Ovary (tissue), 7 donors: ENCODE measurements at regions not wholly inside any gene's neighbourhood (a gene's known extent, or its start where the extent isn't known, plus 50 kb on each side); places are given as distances from the start of the nearest gene placed in this dataset.
A peak's percentile ranks its signal among the peaks of the same experiment; 100 is the strongest.

Experiments
- DNase-seq, 5 donors: peaks; one replicate each; pipeline ENCODE4 v3.0.0-alpha.2; 2019 to 2020
- H3K27ac ChIP-seq, 2 donors: fragments of 200-600 bp; one replicate each; pipeline versions ENCODE4 v1.5.1 to v1.8.0; 2019 to 2022
- H3K27me3 ChIP-seq: fragments of 200-600 bp; one replicate; pipeline ENCODE4 v1.8.0; 2022
- H3K36me3 ChIP-seq: fragments of 200-600 bp; sonication (generic); one replicate; pipeline ENCODE4 v1.5.1; 2019
- H3K4me1 ChIP-seq: one replicate; pipeline ENCODE4 v1.8.1; 2013; ENCODE audit warnings: mild to moderate bottlenecking, moderate library complexity; ENCODE audit not compliant: insufficient read depth
- H3K4me3 ChIP-seq: fragments of 200-600 bp; sonication (generic); one replicate; pipeline ENCODE4 v1.5.1; 2017
- H3K9me3 ChIP-seq, 2 donors: fragments of 200-600 bp in 1 of 2; sonication (generic) in 1 of 2; one replicate each; pipeline versions ENCODE4 v1.5.1 to v1.8.1; 2013 to 2019; ENCODE audit warnings: mild to moderate bottlenecking in 1 of 2, moderate library complexity in 1 of 2
- EP300 ChIP-seq: sonication (generic); formaldehyde crosslinking; IDR thresholded peaks from one replicate; pipeline ENCODE4 v1.6.1; 2017; ENCODE audit warnings: antibody characterized with exemption
- POLR2A ChIP-seq: fragments of 450-650 bp; IDR thresholded peaks from one replicate; pipeline ENCODE4 v1.6.1; 2017; ENCODE audit warnings: antibody characterized with exemption, mild to moderate bottlenecking, moderate library complexity
- WGBS, 3 donors: extraction: QIAGEN DNeasy Blood & Tissue Kit in 1 of 3; methylation state at CpG; one replicate each; pipeline versions ENCODE4 v1.1.5 to v1.1.7; 2013 to 2017; 5-methylcytosine and 5-hydroxymethylcytosine counted together
- intact Hi-C, 4 donors: fragments of 100-400 bp; cut with DNase I; formaldehyde crosslinking; loops; one replicate each; pipeline versions ENCODE4 v1.11.0 to v1.15.1; 2022 to 2023
- TF ChIP-seq, protein P1 (sequence below), 3 donors: fragments of 450-650 bp in 2 of 3; fragments of 200-600 bp in 1 of 3; IDR thresholded peaks; one replicate each; pipeline versions ENCODE4 v1.5.1 to v1.8.0; 2016 to 2022; ENCODE audit warnings: antibody characterized with exemption in 3 of 3, mild to moderate bottlenecking in 1 of 3
- donor health status: DM: no; HTN: no; CAD: no; lungs with moderate emphysema.
- donor health status: DM: no; HTN: no; CAD: no.
- donor health status: Bipolar disorder and iron deficiency.
- donor health status: DM: no; HTN: no; CAD: no.
- donor health status: DM: yes; HTN: yes; CAD: no.

DNA sequence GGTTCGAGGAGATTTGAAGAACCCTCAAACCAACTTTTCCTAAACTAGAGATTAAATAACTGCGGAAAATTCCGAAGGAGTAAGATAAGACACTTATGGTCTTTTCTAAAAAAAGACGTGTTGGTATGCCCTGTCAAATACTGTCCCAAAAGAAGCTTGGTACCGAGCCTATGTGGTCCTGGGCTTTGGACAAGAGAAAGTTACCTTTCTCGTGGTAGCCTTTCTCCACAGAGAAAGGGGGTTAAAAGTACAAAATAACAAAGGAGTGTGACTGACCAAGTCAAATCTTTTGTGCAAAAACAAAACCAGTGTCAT is 56.2 kb upstream of the JCAD start:
- Histone ChIP-seq H3K4me1 (no peaks in the 10 kb centered on the region), H3K9me3 (no peaks in the 10 kb centered on the region), H3K36me3 (no peaks in the 10 kb centered on the region), H3K27me3 (no peaks in the 10 kb centered on the region), H3K27ac (no peak overlapping the region), H3K4me3 (no peak overlapping the region)
- WGBS, 3 donors: 4 to 11% (median 9%) methylated on average over 6 of the region's 6 CpGs
- no peak for DNase-seq
- TF ChIP-seq, protein P1, sequence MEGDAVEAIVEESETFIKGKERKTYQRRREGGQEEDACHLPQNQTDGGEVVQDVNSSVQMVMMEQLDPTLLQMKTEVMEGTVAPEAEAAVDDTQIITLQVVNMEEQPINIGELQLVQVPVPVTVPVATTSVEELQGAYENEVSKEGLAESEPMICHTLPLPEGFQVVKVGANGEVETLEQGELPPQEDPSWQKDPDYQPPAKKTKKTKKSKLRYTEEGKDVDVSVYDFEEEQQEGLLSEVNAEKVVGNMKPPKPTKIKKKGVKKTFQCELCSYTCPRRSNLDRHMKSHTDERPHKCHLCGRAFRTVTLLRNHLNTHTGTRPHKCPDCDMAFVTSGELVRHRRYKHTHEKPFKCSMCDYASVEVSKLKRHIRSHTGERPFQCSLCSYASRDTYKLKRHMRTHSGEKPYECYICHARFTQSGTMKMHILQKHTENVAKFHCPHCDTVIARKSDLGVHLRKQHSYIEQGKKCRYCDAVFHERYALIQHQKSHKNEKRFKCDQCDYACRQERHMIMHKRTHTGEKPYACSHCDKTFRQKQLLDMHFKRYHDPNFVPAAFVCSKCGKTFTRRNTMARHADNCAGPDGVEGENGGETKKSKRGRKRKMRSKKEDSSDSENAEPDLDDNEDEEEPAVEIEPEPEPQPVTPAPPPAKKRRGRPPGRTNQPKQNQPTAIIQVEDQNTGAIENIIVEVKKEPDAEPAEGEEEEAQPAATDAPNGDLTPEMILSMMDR (IDR thresholded peaks at IDR 0.05): no peak
- TF ChIP-seq POLR2A (no peak), EP300 (no peak)
- intact Hi-C loops: no loop called here

DNA sequence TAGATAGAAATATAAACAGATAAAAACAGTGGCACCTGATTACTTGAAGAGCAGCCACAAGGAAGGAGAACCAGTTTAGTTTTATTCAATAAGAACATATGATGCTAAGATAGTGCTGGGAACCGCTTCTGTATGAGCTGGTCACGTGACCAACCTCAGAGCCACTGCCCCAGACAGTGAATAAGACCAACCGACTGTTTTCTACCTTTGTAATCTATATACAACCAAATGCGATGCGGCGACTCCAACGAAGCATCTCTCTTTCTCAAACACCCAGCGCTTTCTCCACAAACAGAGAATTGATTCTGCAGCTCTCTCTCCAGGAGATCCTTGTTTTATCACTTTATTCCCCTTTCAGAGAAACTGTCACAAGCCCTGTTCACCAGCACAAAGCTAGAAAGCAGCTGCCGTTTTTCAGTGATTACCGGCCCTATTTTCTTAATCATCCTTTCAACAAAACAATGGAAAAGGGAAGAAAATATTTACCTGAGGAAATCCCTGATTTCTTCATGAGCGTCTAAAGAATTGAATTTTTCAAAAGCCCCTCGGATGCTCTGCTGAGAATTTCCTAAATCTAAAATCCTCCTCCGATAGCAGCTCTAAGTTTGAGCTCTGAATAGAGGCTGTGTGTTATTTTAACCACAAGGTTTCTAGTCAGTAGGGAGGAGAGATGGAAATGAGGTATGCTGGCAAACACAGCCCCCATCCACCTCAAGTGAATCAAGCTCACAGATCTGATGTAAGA is 55.7 kb upstream of the JCAD start:
- Histone ChIP-seq H3K27me3 (no peaks in the 10 kb centered on the region), H3K4me3 (no peak overlapping the region), H3K9me3 (no peaks in the 10 kb centered on the region), H3K4me1 (no peaks in the 10 kb centered on the region), H3K36me3 (no peaks in the 10 kb centered on the region), H3K27ac (no peak overlapping the region)
- no peak for TF ChIP-seq EP300
- no peak for TF ChIP-seq POLR2A
- TF ChIP-seq, protein P1 (IDR thresholded peaks at IDR 0.05): no peak
- peak in 2 of 5 donors; percentile 20 to 32 for DNase-seq
- intact Hi-C loops: no loop called here
- WGBS, 3 donors: 3 to 4% (median 4%) methylated on average over 13 of the region's 13 CpGs

DNA sequence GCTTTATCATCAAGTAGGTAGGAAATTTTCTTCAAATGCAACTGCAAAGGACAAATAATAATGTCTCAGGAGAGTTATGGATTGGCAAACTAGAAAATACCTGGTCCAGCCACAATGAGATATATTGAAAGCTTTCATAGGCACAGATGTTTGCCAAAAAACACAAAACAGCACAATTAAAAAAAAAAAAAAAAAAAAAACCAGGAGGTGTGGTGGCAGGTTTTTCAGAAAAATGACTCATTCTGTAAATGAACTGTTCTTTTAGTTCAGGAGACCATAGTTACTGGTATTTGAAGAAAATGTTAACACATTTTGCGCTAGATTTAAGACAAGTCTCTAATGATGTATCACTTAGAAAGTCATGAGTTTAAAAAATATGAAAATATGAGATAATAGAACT is 55.0 kb upstream of the JCAD start:
- no peak for DNase-seq
- Histone ChIP-seq H3K4me3 (no peak overlapping the region), H3K4me1 (no peaks in the 10 kb centered on the region), H3K9me3 (no peaks in the 10 kb centered on the region), H3K27me3 (no peaks in the 10 kb centered on the region), H3K27ac (no peak overlapping the region), H3K36me3 (no peaks in the 10 kb centered on the region)
- WGBS, 3 donors: 79 to 86% (median 82%) methylated on average over 1 of the region's 1 CpG
- intact Hi-C loops: no loop called here
- TF ChIP-seq POLR2A: no peak

DNA sequence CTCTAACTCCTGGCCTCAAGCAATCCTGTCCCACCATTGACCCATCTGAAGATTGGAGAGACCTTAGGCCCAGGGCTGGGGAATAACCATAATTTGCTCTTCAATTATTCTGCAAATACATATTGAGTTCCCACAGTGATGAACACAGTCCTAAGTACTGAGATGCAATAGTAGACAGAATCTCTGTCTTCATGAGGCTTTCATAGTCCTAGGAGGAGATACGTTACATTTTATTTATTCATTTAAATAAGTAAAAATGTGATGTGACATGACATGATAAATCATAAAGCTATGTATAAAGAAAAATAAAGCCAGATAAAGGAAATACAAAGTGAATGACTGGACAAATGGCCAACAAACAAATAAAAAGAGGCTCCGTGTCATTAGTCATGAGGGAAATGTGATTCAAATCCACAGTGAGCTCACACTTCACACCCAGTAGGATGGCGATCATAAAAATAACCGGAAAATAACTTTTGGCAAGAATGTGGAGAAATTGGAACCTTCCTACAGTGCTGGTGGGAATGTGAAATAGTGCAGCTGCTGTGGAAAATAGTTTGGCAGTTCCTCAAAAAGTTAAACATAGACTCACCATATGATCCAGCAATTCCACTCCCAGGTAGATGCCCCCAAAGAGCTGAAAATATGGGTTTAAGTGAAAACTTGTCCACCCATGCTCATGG is 52.1 kb upstream of the JCAD start:
- Histone ChIP-seq H3K9me3 (no peaks in the 10 kb centered on the region), H3K4me1 (no peaks in the 10 kb centered on the region), H3K4me3 (no peak overlapping the region), H3K27me3 (no peaks in the 10 kb centered on the region), H3K36me3 (no peaks in the 10 kb centered on the region), H3K27ac (no peak overlapping the region)
- TF ChIP-seq, protein P1 (IDR thresholded peaks at IDR 0.05): no peak
- intact Hi-C loops: no loop called here
- no peak for DNase-seq
- WGBS, 3 donors: 15 to 20% (median 18%) methylated on average over 4 of the region's 4 CpGs
